ENCODE measurements at regions not wholly inside any gene's neighbourhood (a gene's known extent, or its start where the extent isn't known, plus 50 kb on each side); places are given as distances from the start of the nearest gene placed in this dataset.

DNA sequence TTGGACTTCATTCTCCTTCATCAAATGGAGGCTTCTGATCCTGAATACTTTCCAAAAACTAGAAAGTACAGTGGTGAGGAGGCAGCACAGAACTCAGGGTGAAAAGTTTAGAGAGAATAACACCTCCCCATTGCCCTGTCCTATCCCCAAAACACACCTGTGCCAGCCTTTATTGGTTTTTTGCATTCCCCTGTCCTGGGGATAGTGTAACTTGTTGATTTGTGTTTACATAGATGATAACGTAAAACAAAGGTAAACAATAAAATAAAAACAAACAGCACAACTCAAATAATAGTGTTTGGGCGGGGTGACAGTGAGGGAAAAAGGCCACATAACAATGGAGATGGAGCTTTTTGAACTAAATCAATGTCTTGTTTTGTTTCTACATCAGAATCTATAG lies 1917.7 kb downstream of the TP53TG3F start:
- no peak overlapping the region for H3K4me2 ChIP-seq (ENCODE audit: low read length)
- H3K27me3 ChIP-seq (ENCODE audit: control insufficient read depth, low read length): no peaks in the 10 kb centered on the region
- no peaks in the 10 kb centered on the region for H3F3A ChIP-seq (ENCODE audit: control insufficient read depth, insufficient read depth)
- no peak overlapping the region for H3K27ac ChIP-seq (ENCODE audit: low read depth, low read length)
- TF ChIP-seq EZH2phosphoT487 (IDR thresholded peaks at IDR 0.05; ENCODE audit: borderline replicate concordance, low read length) (no peak), CTCF (IDR thresholded peaks at IDR 0.05; ENCODE audit: low read depth, low read length, poor library complexity, severe bottlenecking) (no peak)
- H3K79me2 ChIP-seq (ENCODE audit: control insufficient read depth, low read length): no peaks in the 10 kb centered on the region
- no peaks in the 10 kb centered on the region for H4K20me1 ChIP-seq (ENCODE audit: control insufficient read depth, insufficient read depth, low read depth, low read length)
- H3K9me3 ChIP-seq (ENCODE audit: control insufficient read depth, insufficient read depth, low read length): no peaks in the 10 kb centered on the region
- H3K9me2 ChIP-seq (replicated peaks; ENCODE audit: control insufficient read depth, low read length): no peaks in the 10 kb centered on the region
- no peaks in the 10 kb centered on the region for H3K4me1 ChIP-seq (ENCODE audit: control insufficient read depth, low read length)
- H3K36me3 ChIP-seq (ENCODE audit: control insufficient read depth, low read length): no peaks in the 10 kb centered on the region
- no peak overlapping the region for H3K4me3 ChIP-seq (ENCODE audit: low read length)

- Histone ChIP-seq H4K20me1 (ENCODE audit: control insufficient read depth, insufficient read depth, low read depth, low read length) (no peaks in the 10 kb centered on the region), H3K4me1 (ENCODE audit: control insufficient read depth, low read length) (no peaks in the 10 kb centered on the region), H3K27me3 (ENCODE audit: control insufficient read depth, low read length) (no peaks in the 10 kb centered on the region), H3K9me3 (ENCODE audit: control insufficient read depth, insufficient read depth, low read length) (no peaks in the 10 kb centered on the region), H3K4me3 (ENCODE audit: low read length) (no peak overlapping the region), H3K79me2 (ENCODE audit: control insufficient read depth, low read length) (no peaks in the 10 kb centered on the region), H3K27ac (ENCODE audit: low read depth, low read length) (no peak overlapping the region), H3K9me2 (replicated peaks; ENCODE audit: control insufficient read depth, low read length) (no peaks in the 10 kb centered on the region), H3F3A (ENCODE audit: control insufficient read depth, insufficient read depth) (no peaks in the 10 kb centered on the region), H3K4me2 (ENCODE audit: low read length) (no peak overlapping the region), H3K36me3 (ENCODE audit: control insufficient read depth, low read length) (no peaks in the 10 kb centered on the region)
- TF ChIP-seq CTCF (IDR thresholded peaks at IDR 0.05; ENCODE audit: low read depth, low read length, poor library complexity, severe bottlenecking): no peak
- no peak for TF ChIP-seq EZH2phosphoT487 (IDR thresholded peaks at IDR 0.05; ENCODE audit: borderline replicate concordance, low read length)
Observed at GRCh38 chr16:35386619-35387018, 1927.2 kb downstream of the TP53TG3F start.

DNA sequence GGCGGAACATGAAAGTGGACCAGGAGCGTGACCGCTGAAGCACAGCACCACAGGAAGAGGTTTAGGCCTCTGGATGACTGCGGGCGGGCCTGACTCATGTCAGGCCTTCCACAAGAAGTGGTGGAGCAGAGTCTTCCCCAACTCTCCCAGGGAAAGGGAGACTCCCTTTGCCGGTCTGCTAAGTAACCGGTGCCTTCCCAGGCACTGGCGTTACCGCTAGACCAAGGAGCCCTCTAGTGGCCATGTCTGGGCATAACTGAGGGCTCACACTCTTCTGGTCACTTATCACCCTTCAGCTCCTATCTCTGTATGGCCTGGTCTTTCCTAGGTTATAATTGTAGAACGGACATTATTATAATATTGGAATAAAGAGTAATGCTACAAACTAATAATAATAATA lies 1931.9 kb downstream of the TP53TG3F start:
- Histone ChIP-seq H3K27me3 (ENCODE audit: control insufficient read depth, low read length) (no peaks in the 10 kb centered on the region), H3K4me1 (ENCODE audit: control insufficient read depth, low read length) (no peaks in the 10 kb centered on the region), H3K79me2 (ENCODE audit: control insufficient read depth, low read length) (no peaks in the 10 kb centered on the region), H3K4me2 (ENCODE audit: low read length) (no peak overlapping the region), H3K36me3 (ENCODE audit: control insufficient read depth, low read length) (no peaks in the 10 kb centered on the region), H4K20me1 (ENCODE audit: control insufficient read depth, insufficient read depth, low read depth, low read length) (no peaks in the 10 kb centered on the region), H3F3A (ENCODE audit: control insufficient read depth, insufficient read depth) (no peaks in the 10 kb centered on the region), H3K4me3 (ENCODE audit: low read length) (no peak overlapping the region), H3K9me2 (replicated peaks; ENCODE audit: control insufficient read depth, low read length) (no peaks in the 10 kb centered on the region), H3K27ac (ENCODE audit: low read depth, low read length) (no peak overlapping the region), H3K9me3 (ENCODE audit: control insufficient read depth, insufficient read depth, low read length) (peaks cover 6% of the 10 kb centered on the region; the same call in 1 of the 2 replicates)
- TF ChIP-seq EZH2phosphoT487 (IDR thresholded peaks at IDR 0.05; ENCODE audit: borderline replicate concordance, low read length) (no peak), CTCF (IDR thresholded peaks at IDR 0.05; ENCODE audit: low read depth, low read length, poor library complexity, severe bottlenecking) (peak; percentile 53)

- Histone ChIP-seq H3K79me2 (ENCODE audit: control insufficient read depth, low read length) (no peaks in the 10 kb centered on the region), H3K36me3 (ENCODE audit: control insufficient read depth, low read length) (no peaks in the 10 kb centered on the region), H3K27ac (ENCODE audit: low read depth, low read length) (no peak overlapping the region), H3K9me3 (ENCODE audit: control insufficient read depth, insufficient read depth, low read length) (peaks cover 6% of the 10 kb centered on the region; the same call in 1 of the 2 replicates), H3K4me1 (ENCODE audit: control insufficient read depth, low read length) (no peaks in the 10 kb centered on the region), H3K27me3 (ENCODE audit: control insufficient read depth, low read length) (no peaks in the 10 kb centered on the region), H3K4me2 (ENCODE audit: low read length) (no peak overlapping the region), H3K4me3 (ENCODE audit: low read length) (no peak overlapping the region), H3F3A (ENCODE audit: control insufficient read depth, insufficient read depth) (no peaks in the 10 kb centered on the region), H3K9me2 (replicated peaks; ENCODE audit: control insufficient read depth, low read length) (no peaks in the 10 kb centered on the region), H4K20me1 (ENCODE audit: control insufficient read depth, insufficient read depth, low read depth, low read length) (no peaks in the 10 kb centered on the region)
- TF ChIP-seq CTCF (IDR thresholded peaks at IDR 0.05; ENCODE audit: low read depth, low read length, poor library complexity, severe bottlenecking): no peak
- no peak for TF ChIP-seq EZH2phosphoT487 (IDR thresholded peaks at IDR 0.05; ENCODE audit: borderline replicate concordance, low read length)
Observed at GRCh38 chr16:35398180-35398579, 1938.8 kb downstream of the TP53TG3F start.

All from DOHH2 (cell line).